Suprapubic skin (tissue), 3 donors: ENCODE measurements at regions not wholly inside any gene's neighbourhood (a gene's known extent, or its start where the extent isn't known, plus 50 kb on each side); places are given as distances from the start of the nearest gene placed in this dataset.

Source experiments
- POLR2AphosphoS5 ChIP-seq, 3 donors: sonication (generic); formaldehyde crosslinking; IDR thresholded peaks; one replicate each; pipeline ENCODE4 v1.6.1; 2017; ENCODE audit warnings: antibody characterized with exemption in 3 of 3
- TF ChIP-seq, protein P1 (sequence below), 2 donors: fragments of 200-600 bp in 1 of 2; fragments of 450-650 bp in 1 of 2; sonication (generic) in 1 of 2; IDR thresholded peaks; one replicate each; pipeline ENCODE4 v1.5.1; 2016 to 2019; ENCODE audit warnings: antibody characterized with exemption in 2 of 2, mild to moderate bottlenecking in 1 of 2, moderate library complexity in 1 of 2

DNA sequence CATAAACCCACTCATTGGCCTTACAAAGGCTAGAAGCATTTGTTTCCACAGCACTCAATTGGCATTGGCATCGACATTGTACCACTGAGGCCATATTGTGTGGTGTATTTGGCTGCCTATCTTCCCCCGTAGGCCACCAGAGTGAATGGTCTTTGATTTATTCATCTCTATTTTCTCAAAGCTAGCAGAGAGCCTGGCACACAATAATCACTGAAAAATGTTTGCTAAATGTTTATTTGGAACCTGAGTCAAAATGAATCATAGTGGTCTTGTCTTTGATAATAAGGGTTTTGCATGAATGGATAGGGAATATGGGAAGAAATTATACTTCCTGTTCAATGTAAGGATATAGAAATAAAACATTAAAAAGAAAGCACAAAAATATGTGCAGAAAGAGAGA lies 107.3 kb upstream of the SLC8A1 start:
- TF ChIP-seq, protein P1, sequence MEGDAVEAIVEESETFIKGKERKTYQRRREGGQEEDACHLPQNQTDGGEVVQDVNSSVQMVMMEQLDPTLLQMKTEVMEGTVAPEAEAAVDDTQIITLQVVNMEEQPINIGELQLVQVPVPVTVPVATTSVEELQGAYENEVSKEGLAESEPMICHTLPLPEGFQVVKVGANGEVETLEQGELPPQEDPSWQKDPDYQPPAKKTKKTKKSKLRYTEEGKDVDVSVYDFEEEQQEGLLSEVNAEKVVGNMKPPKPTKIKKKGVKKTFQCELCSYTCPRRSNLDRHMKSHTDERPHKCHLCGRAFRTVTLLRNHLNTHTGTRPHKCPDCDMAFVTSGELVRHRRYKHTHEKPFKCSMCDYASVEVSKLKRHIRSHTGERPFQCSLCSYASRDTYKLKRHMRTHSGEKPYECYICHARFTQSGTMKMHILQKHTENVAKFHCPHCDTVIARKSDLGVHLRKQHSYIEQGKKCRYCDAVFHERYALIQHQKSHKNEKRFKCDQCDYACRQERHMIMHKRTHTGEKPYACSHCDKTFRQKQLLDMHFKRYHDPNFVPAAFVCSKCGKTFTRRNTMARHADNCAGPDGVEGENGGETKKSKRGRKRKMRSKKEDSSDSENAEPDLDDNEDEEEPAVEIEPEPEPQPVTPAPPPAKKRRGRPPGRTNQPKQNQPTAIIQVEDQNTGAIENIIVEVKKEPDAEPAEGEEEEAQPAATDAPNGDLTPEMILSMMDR (IDR thresholded peaks at IDR 0.05), result no peak
- no peak for TF ChIP-seq POLR2AphosphoS5 (IDR thresholded peaks at IDR 0.05)
